HL-60 (cell line): ENCODE measurements at regions not wholly inside any gene's neighbourhood (a gene's known extent, or its start where the extent isn't known, plus 50 kb on each side); places are given as distances from the start of the nearest gene placed in this dataset.

Experiments used
- CTCF ChIP-seq: IDR thresholded peaks from one replicate; pipeline ENCODE4 v1.5.1; 2011; ENCODE audit warnings: low read length, control low read depth, inconsistent platforms; ENCODE audit not compliant: insufficient read depth
- GABPA ChIP-seq: IDR thresholded peaks from 2 replicates; pipeline ENCODE4 v1.6.1; 2012; ENCODE audit warnings: low read depth
- POLR2AphosphoS5 ChIP-seq: IDR thresholded peaks from 2 replicates; pipeline ENCODE4 v1.6.1; 2012; ENCODE audit warnings: low read depth
- REST ChIP-seq: IDR thresholded peaks from 2 replicates; pipeline ENCODE4 v1.6.1; 2012; ENCODE audit warnings: low read depth; ENCODE audit not compliant: insufficient replicate concordance
- SPI1 ChIP-seq: IDR thresholded peaks from 2 replicates; pipeline ENCODE4 v1.6.1; 2012; ENCODE audit warnings: low read depth, mild to moderate bottlenecking, borderline replicate concordance

- TF ChIP-seq REST (no peak), CTCF (no peak), POLR2AphosphoS5 (no peak), GABPA (no peak), SPI1 (no peak)
Measured at GRCh38 chr21:38144193-38144592, 112.6 kb upstream of the KCNJ15 start.
